RWPE2 (cell line): ENCODE measurements at regions not wholly inside any gene's neighbourhood (a gene's known extent, or its start where the extent isn't known, plus 50 kb on each side); places are given as distances from the start of the nearest gene placed in this dataset.

Source experiments
- ATAC-seq: fragments of 200-7000 bp; cut with Tn5 transposase; 3 replicates; pipeline ENCODE4 v1.9.1; 2021; ENCODE audit warnings: low read depth
- DNase-seq: peaks from one replicate; pipeline ENCODE4 v3.0.0-alpha.2; 2020; ENCODE audit warnings: low spot score
- H3K27ac ChIP-seq: fragments of 450-650 bp; 2 replicates; pipeline ENCODE4 v1.5.1; 2017; ENCODE audit warnings: mild to moderate bottlenecking; ENCODE audit not compliant: poor library complexity, severe bottlenecking
- H3K27me3 ChIP-seq: fragments of 250-450 bp; sonication (Bioruptor Pico); 2 replicates; pipeline ENCODE4 v1.5.1; 2021; ENCODE audit warnings: mild to moderate bottlenecking, moderate library complexity; ENCODE audit not compliant: insufficient read depth, poor library complexity, severe bottlenecking
- H3K36me3 ChIP-seq: fragments of 250-450 bp; sonication (Bioruptor Pico); 2 replicates; pipeline ENCODE4 v1.5.1; 2020; ENCODE audit warnings: low read depth, mild to moderate bottlenecking, moderate library complexity
- H3K4me1 ChIP-seq: fragments of 250-450 bp; sonication (Bioruptor Pico); 2 replicates; pipeline ENCODE4 v1.5.1; 2021; ENCODE audit warnings: mild to moderate bottlenecking, moderate library complexity; ENCODE audit not compliant: insufficient read depth, poor library complexity, severe bottlenecking
- H3K4me3 ChIP-seq: fragments of 250-450 bp; sonication (Bioruptor Pico); 2 replicates; pipeline ENCODE4 v1.5.1; 2021; ENCODE audit warnings: mild to moderate bottlenecking, moderate library complexity; ENCODE audit not compliant: severe bottlenecking
- H3K9me3 ChIP-seq: fragments of 250-450 bp; sonication (Bioruptor Pico); 2 replicates; pipeline ENCODE4 v1.5.1; 2021; ENCODE audit warnings: mild to moderate bottlenecking, moderate library complexity; ENCODE audit not compliant: severe bottlenecking
- CTCF ChIP-seq: fragments of 450-650 bp; IDR thresholded peaks from one replicate; pipeline ENCODE4 v1.5.1; 2017; ENCODE audit warnings: mild to moderate bottlenecking, moderate library complexity; ENCODE audit not compliant: poor library complexity, severe bottlenecking

GRCh38 chr3:110074095-110074494 is 736.7 kb upstream of the DPPA4 start:
- TF ChIP-seq CTCF: no peak
- H3K4me1 ChIP-seq: no peaks in the 10 kb centered on the region
- H3K27ac ChIP-seq: no peak overlapping the region
- H3K9me3 ChIP-seq: no peaks in the 10 kb centered on the region
- ATAC-seq (no peak), DNase-seq (no peak)
- H3K36me3 ChIP-seq: no peaks in the 10 kb centered on the region
- H3K4me3 ChIP-seq: no peak overlapping the region
- no peaks in the 10 kb centered on the region for H3K27me3 ChIP-seq

- Histone ChIP-seq H3K9me3 (no peaks in the 10 kb centered on the region), H3K4me1 (no peaks in the 10 kb centered on the region), H3K4me3 (no peak overlapping the region), H3K27me3 (no peaks in the 10 kb centered on the region), H3K27ac (no peak overlapping the region), H3K36me3 (no peaks in the 10 kb centered on the region)
- no peak for ATAC-seq
- no peak for TF ChIP-seq CTCF
- DNase-seq: no peak
Measured at GRCh38 chr3:110077093-110077492, 739.7 kb upstream of the DPPA4 start.

- TF ChIP-seq CTCF: no peak
- Histone ChIP-seq H3K4me3 (no peak overlapping the region), H3K36me3 (no peaks in the 10 kb centered on the region), H3K9me3 (no peaks in the 10 kb centered on the region), H3K27me3 (no peaks in the 10 kb centered on the region), H3K4me1 (no peaks in the 10 kb centered on the region), H3K27ac (no peak overlapping the region)
- ATAC-seq (no peak), DNase-seq (no peak)
Measured at GRCh38 chr3:110093411-110093810, 756.1 kb upstream of the DPPA4 start.

- H3K27me3 ChIP-seq: no peaks in the 10 kb centered on the region
- DNase-seq: no peak
- no peak overlapping the region for H3K27ac ChIP-seq
- TF ChIP-seq CTCF: no peak
- H3K4me3 ChIP-seq: no peak overlapping the region
- no peaks in the 10 kb centered on the region for H3K4me1 ChIP-seq
- H3K9me3 ChIP-seq: no peaks in the 10 kb centered on the region
- H3K36me3 ChIP-seq: no peaks in the 10 kb centered on the region
- ATAC-seq: no peak
Measured at GRCh38 chr3:110093812-110094401, 756.6 kb upstream of the DPPA4 start.

- ATAC-seq: no peak
- no peaks in the 10 kb centered on the region for H3K27me3 ChIP-seq
- no peak overlapping the region for H3K4me3 ChIP-seq
Measured at GRCh38 chr3:110099711-110100110, 762.4 kb upstream of the DPPA4 start.

More at GRCh38 chr3:110099711-110100110, 762.4 kb upstream of the DPPA4 start:
- H3K36me3 ChIP-seq: no peaks in the 10 kb centered on the region
- H3K4me1 ChIP-seq: no peaks in the 10 kb centered on the region
- DNase-seq: no peak
- no peak overlapping the region for H3K27ac ChIP-seq
- TF ChIP-seq CTCF: no peak
- no peaks in the 10 kb centered on the region for H3K9me3 ChIP-seq
